ENCODE measurements at regions not wholly inside any gene's neighbourhood (a gene's known extent, or its start where the extent isn't known, plus 50 kb on each side); places are given as distances from the start of the nearest gene placed in this dataset.

GRCh38 chr2:35339211-35339610 is 1016.4 kb upstream of the CRIM1 start:
- Histone ChIP-seq H3K9me3 (no peaks in the 10 kb centered on the region), H3K27me3 (no peaks in the 10 kb centered on the region), H3K27ac (no peak overlapping the region), H3K4me3 (no peak overlapping the region), H3K36me3 (no peaks in the 10 kb centered on the region), H3K4me1 (no peaks in the 10 kb centered on the region)
- DNase-seq: no peak
- no peak for TF ChIP-seq POLR2A (IDR thresholded peaks at IDR 0.05)
- TF ChIP-seq, protein P1, sequence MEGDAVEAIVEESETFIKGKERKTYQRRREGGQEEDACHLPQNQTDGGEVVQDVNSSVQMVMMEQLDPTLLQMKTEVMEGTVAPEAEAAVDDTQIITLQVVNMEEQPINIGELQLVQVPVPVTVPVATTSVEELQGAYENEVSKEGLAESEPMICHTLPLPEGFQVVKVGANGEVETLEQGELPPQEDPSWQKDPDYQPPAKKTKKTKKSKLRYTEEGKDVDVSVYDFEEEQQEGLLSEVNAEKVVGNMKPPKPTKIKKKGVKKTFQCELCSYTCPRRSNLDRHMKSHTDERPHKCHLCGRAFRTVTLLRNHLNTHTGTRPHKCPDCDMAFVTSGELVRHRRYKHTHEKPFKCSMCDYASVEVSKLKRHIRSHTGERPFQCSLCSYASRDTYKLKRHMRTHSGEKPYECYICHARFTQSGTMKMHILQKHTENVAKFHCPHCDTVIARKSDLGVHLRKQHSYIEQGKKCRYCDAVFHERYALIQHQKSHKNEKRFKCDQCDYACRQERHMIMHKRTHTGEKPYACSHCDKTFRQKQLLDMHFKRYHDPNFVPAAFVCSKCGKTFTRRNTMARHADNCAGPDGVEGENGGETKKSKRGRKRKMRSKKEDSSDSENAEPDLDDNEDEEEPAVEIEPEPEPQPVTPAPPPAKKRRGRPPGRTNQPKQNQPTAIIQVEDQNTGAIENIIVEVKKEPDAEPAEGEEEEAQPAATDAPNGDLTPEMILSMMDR (IDR thresholded peaks at IDR 0.05): no peak

DNA sequence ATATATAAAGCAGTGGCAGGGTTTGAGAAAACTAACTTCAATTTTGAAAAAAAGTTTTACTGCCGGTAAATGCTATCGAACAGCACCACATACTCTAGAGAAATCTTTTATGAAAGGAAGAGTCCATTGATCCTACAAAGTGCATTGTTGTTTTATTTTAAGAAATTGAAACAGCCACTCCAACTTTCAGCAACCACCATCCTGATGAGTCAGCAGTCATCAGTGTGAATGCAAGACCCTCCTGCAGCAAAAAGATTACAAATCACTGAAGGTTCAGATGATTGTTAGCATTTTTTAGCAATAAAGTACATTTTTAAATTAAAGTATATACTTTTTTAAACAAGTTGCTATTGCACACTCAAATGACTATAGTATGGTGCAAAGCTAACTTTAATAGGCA is 1017.7 kb upstream of the CRIM1 start:
- no peaks in the 10 kb centered on the region for H3K9me3 ChIP-seq
- TF ChIP-seq POLR2A (IDR thresholded peaks at IDR 0.05): no peak
- TF ChIP-seq, protein P1 (IDR thresholded peaks at IDR 0.05): no peak
- H3K27ac ChIP-seq: no peak overlapping the region
- H3K4me3 ChIP-seq: no peak overlapping the region
- H3K36me3 ChIP-seq: no peaks in the 10 kb centered on the region
- no peaks in the 10 kb centered on the region for H3K4me1 ChIP-seq
- no peaks in the 10 kb centered on the region for H3K27me3 ChIP-seq
- no peak for DNase-seq

- TF ChIP-seq, protein P1 (IDR thresholded peaks at IDR 0.05): no peak
- no peak for TF ChIP-seq POLR2A (IDR thresholded peaks at IDR 0.05)
- Histone ChIP-seq H3K4me1 (no peaks in the 10 kb centered on the region), H3K27ac (no peak overlapping the region), H3K4me3 (no peak overlapping the region), H3K27me3 (no peaks in the 10 kb centered on the region), H3K36me3 (no peaks in the 10 kb centered on the region), H3K9me3 (no peaks in the 10 kb centered on the region)
- DNase-seq: no peak
Observed at GRCh38 chr2:35314049-35314448, 1041.5 kb upstream of the CRIM1 start.

DNA sequence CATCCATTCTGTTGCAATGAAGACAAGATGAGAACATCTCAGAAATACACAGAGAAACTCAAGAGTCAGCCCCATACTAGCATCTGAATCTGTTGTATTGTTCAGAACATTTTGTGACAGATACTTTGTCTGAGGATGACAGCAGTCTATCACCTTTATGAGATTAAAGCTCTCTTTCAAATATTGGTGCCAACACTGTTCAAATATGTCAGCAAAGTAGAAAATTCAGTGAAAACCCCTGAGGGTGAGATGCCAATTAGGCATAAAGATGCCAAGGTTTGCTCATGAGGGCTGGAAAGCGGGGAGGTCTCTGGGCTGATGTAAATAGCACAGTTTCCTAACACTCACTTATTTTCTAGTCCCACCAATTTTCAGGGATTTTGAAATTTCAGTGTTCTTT is 1054.2 kb upstream of the CRIM1 start:
- DNase-seq: no peak
- no peaks in the 10 kb centered on the region for H3K4me1 ChIP-seq
- H3K27me3 ChIP-seq: no peaks in the 10 kb centered on the region
- no peaks in the 10 kb centered on the region for H3K9me3 ChIP-seq
- H3K4me3 ChIP-seq: no peak overlapping the region
- no peak for TF ChIP-seq POLR2A (IDR thresholded peaks at IDR 0.05)
- TF ChIP-seq, protein P1 (IDR thresholded peaks at IDR 0.05): no peak
- H3K36me3 ChIP-seq: no peaks in the 10 kb centered on the region
- no peak overlapping the region for H3K27ac ChIP-seq

DNA sequence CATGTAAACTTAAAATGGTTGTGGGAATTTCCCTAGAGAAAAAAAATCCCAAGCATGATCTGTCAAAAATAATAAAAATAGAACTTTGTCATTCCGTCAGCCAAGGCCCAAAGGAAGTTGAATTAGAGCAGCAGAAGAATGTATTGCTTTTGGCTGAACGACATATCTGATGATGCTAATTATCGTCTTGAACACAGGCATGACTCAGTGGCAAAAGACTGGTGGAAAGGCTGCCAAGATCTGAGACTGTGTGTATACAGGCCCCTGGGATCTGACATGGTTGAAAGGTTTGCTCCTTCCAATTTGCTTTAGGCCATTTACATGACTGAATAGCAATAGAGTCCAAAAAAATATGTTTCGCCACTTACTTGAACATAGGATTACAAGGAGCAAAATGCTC is 1057.1 kb upstream of the CRIM1 start:
- no peaks in the 10 kb centered on the region for H3K4me1 ChIP-seq
- no peak for TF ChIP-seq POLR2A (IDR thresholded peaks at IDR 0.05)
- TF ChIP-seq, protein P1 (IDR thresholded peaks at IDR 0.05): no peak
- no peak for DNase-seq

GRCh38 chr2:35297403-35297802 is 1058.2 kb upstream of the CRIM1 start:
- H3K4me3 ChIP-seq: no peak overlapping the region
- no peak for TF ChIP-seq POLR2A (IDR thresholded peaks at IDR 0.05)
- TF ChIP-seq, protein P1 (IDR thresholded peaks at IDR 0.05): no peak
- no peaks in the 10 kb centered on the region for H3K36me3 ChIP-seq
- no peaks in the 10 kb centered on the region for H3K27me3 ChIP-seq
- H3K27ac ChIP-seq: no peak overlapping the region
- DNase-seq: no peak
- H3K4me1 ChIP-seq: no peaks in the 10 kb centered on the region
- H3K9me3 ChIP-seq: no peaks in the 10 kb centered on the region

More for the DNA sequence above, 1057.1 kb upstream of the CRIM1 start:
- Histone ChIP-seq H3K9me3 (no peaks in the 10 kb centered on the region), H3K4me3 (no peak overlapping the region), H3K27me3 (no peaks in the 10 kb centered on the region), H3K36me3 (no peaks in the 10 kb centered on the region), H3K27ac (no peak overlapping the region)
